GM19023 (cell line): ENCODE measurements at regions not wholly inside any gene's neighbourhood (a gene's known extent, or its start where the extent isn't known, plus 50 kb on each side); places are given as distances from the start of the nearest gene placed in this dataset.
"Not testable (repeated sequence)": the region's sequence is repeated elsewhere in the genome, so short reads cannot be mapped to it uniquely, and the experiment has no call there.

Source experiments
- ATAC-seq: cut with Tn5 transposase; IDR thresholded peaks from one replicate; pipeline ENCODE4 v1.9.1; 2021; ENCODE audit warnings: mild to moderate bottlenecking, moderate library complexity; ENCODE audit not compliant: unreplicated experiment

DNA sequence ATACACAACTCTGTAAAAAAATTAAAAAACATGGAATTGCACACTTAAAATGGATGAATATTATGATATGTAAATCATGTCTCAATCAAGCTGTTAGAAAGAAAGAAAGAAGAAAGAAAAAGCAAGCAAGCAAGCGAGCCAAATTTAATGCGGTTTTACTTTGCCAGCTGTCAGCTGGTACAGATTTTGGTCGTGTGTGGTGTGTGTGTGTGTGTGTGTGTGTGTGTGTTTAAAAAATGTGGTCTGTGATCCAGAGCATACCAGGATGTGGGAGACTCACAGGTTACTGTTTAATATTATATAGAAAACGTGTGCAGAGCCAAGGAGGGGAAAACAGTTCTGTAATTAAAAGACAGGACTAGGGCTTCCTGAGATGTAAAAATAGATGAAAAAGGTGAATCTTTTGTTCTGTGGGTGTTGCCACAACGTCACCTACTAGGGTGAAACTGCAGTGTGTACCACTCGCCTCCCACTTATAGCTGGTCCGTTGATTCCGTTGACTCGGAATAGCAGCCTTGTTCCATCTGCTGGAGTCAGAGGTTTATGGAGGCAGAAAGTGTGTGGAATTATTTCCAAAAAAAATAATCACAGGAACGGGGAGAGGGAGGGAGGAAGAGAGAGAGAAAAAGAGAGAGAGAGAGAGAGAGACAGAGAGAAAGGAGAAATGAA, 197.7 kb downstream of the BCAS1 start:
- ATAC-seq = no peak

DNA sequence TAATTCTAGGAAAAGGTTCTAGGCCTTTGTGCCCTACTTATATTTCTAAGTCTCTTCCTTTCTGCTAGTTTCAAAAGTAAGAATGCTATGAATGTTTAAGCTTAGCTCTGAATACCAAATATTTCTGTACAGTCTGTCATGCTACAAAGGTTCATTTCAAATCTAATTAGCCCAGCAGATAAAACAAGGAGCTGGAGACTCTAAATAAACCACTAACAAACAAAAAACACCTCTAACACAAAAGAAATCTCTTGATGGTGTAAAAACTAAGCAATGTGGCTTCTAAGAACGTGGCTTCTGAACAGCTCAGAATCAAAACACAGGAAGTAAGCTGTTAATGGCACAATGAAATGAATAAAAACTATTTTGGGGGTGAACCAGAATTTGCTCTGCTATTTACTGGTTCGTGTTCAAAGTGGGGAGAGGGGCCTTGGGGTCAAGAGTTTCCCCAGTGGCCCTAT, 198.3 kb downstream of the BCAS1 start:
- no peak for ATAC-seq

DNA sequence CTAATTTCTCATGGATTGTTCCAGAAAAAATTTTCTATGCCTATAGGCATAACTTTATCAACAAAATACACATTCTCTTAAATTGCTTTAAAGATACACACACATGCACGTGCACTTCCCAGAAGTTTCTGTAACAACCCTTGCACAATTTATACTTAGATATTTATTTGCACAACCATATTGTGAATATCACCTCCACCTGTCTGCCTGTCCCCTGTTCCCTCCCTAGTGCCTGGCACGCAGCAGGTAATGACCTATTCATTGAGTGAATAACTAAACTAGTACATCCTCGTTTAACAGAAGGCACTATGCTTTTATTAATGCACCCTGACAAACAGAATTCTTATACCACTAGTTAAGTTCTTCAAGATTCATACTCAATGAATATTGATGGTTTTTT, 198.9 kb downstream of the BCAS1 start:
- ATAC-seq = no peak

DNA sequence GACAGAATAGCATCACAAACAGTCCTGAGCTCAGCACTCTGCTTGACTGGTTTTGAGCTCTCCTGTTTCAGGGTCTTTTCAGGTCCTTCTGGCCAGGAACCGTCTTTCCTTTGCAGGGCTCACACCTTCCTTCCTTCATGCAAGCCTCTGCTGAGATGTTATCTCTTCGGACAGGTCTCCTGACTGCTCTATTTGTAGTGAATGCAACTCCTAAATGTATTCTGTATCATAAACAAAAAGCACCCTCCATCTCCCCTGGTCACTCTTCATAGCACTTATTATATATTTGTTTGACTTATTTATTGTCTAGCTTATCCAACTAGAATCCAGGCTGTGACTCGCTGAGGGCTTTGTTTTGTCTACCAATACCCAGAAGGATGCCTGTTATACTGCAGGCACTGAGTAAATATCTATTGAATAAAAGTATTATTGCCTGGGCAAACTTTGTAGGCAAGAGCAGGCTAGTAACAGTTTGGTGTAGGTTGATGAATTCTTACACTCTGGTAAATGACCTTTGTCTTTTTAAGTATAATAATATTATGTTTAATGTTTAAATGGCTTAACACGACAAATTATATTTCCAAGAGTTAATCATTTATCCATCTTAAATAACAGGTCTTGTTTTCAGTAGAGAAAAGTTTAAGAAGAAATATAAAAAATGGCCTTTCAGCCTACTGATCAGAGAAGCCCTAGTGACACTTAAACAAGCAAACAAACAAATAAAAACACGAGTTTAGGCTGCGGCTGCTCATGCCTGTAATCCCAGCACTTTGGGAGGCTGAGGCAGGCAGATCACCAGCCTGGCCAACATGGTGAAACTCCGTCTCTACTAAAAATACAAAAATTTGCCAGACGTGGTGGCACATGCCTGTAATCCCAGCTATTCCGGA, 199.7 kb downstream of the BCAS1 start:
- ATAC-seq = no peak

DNA sequence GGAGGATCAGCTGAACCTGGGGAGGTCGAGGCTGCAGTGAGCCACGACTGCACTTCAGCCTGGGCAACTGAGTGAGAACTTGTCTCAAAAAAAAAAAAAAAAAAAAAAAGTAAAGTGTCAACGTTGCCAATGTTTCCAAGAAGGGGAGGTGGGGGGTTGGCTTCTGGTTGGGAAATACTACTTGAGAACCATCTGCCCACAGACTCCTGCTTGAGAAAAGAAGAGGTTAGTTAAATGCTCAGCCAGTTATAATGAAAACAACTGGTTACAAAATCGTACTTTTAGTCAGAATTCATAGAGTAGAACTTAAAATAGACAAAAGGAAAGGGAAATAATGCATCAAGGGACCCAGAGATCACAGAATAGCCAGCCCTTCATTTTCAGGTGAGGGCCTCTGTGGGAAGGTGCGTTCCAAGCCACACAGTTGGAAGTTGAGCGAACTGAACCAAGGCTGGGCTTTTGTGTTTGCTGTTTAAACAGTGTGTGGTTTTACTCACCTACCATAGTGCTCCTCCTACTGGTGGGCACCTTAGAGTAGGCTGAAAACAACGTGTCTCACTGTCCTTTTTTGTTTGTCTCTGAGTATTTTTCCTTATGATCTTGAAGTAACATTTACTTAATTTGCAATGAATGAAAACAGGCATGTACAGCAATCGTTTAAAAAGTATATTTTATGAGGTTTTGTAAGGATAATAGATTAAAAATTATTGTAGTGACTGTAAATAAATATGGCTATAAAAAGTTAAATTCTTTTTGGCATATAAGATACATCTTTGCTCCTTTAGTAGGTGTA, 200.7 kb downstream of the BCAS1 start:
- no peak for ATAC-seq

DNA sequence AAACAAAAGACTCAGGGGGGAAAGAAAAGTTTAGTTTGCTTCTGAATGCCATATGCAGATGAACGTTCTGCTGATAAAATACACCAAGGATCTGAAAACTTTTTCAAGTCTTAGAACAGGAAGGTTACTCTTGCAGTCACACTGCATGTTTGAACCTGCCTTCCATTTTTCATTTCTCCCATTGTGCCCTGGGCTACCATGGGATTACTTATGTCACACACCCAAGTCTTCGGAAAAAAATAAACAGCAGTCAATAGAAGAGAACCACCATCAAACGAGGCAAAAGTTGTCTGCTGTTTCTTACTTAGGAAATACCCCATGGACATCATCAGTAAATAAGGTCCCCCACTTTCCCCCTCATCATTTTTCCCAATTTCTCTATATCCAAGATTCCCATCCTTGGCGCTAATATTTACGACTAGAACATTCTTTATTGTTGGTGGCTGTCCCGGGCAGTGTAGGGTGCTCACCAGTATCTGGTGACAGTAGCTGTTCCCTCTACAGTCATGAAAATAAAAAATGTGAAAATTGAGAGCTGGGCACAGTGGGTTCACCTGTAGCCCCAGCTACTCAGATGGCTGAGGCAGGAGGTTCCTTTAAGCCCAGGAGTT, 202.5 kb downstream of the BCAS1 start:
- ATAC-seq = no peak

DNA sequence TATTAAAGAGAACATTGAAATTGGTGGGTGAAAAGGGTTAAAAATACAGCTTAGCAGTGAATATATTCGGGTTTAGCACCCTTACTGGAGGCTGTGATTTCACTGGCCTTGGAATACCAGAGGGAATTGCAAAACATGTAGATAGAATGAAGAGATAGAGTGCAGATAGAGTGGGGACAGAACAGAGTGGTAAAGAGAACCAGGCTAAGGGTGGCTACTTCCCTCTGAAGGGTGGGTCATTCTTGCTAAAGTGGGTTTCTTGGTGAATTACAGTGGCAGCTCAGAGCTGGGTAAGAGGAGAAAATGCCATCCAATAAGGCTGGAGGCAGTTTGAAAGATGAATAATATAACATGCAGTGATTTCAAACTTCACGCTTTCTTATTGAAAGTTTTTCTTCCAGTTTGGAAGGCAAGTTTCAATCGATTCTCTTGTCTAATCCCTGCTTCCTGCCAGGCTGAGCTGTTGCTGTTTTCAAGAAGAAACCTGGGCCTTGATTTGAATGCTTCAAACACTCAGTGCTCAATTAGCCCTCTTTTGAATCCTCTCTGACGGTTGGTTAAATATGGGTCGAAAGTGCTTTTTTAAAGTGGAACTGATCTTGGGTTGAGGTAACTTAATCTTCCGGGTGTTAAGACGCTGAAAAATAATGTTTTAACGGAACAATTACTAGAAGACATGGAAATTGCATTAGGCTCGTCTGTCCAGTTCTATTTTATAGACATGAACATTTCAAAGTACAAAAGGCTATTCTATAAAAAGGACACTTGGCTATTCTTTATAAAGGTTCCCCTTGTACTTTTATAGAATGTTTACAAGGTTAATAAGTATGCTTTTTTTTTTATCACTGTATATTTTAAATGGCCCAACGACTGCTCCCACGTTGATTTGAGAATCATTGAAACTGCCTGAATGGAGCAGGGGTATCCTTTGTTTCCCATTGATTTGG, 203.3 kb downstream of the BCAS1 start:
- ATAC-seq = peak; percentile 47

DNA sequence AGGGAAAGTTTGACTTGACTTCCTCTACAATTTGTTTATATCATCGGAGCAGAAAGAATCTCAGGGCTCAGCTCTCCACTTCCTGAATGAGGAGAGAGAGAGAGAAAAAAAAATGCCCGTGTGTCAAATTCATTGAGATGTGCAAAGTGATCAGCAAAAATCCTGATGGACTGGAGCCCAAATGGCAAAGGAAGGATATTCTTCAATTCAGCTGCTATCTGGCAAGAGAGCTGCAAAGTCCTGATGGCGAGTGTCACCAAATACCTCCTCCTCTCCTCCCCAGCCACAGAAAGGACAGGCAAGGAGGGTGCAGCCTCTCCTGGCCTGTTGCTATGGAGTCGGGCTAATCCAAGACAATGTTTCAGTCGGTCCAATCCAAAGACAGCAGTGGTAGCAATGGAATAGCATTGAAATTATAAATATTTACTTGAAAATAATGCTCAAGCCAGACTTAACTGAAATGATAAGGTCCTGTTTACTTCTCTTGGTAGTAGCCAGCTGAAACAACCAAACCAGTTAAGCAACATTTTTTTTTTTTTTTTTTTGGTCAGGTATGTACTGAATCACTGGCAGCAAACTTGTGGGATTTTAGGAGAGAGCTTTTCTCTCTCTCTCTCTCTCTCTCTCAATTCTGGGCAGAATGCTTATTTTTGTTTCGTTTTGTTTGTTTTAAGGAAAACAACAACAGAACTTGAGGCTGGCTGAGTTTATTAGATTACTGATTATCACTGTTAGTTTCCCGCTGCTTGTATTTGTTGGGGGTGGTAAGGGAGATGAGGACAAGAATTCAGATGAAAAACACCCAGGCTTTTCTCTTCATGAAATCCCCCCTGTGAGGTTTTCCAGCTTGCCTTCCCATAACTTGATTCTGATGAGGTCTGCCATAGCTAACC, 204.2 kb downstream of the BCAS1 start:
- ATAC-seq = no peak

DNA sequence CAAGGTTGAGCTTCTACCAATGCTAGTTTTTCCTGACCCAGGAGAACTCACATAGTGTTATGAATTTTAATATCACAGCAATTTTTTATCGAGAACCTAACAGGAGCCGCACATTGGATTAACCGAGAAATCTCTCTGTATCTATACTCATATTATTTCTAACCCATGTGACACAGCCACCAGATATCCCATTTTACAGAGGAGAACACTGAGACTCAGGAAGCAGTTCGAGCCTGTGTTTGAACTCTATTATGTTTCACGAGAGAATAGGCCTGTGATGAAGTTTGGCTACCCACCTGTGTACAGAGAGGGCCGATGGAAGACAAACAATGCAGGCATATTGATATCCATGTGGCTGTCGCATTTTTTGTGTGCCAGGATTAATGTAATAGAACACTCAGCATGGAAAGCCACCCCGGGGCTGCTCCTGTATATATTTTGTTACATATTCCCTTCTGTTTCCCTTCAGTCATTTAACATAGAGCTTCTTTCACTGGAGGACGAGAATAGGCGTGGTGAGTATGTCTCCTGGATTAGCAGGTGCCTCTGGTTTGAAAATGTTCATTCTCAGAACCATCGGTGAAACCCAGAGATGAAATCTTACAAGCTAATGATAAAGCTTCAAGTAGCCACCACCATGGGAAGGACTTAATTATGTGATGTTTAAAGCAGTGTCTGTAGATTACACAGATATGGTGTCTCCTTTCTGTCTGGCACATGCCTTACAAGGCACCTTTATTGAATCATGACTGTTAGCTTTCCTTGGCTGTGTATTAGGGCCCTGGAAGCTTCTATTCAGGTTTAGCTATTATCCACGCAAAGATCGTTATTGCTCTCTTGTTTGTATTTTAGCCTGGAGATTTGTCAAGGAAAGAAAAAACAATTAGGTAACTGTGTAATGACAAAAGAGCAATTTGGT, 205.4 kb downstream of the BCAS1 start:
- not testable (repeated sequence) for ATAC-seq

DNA sequence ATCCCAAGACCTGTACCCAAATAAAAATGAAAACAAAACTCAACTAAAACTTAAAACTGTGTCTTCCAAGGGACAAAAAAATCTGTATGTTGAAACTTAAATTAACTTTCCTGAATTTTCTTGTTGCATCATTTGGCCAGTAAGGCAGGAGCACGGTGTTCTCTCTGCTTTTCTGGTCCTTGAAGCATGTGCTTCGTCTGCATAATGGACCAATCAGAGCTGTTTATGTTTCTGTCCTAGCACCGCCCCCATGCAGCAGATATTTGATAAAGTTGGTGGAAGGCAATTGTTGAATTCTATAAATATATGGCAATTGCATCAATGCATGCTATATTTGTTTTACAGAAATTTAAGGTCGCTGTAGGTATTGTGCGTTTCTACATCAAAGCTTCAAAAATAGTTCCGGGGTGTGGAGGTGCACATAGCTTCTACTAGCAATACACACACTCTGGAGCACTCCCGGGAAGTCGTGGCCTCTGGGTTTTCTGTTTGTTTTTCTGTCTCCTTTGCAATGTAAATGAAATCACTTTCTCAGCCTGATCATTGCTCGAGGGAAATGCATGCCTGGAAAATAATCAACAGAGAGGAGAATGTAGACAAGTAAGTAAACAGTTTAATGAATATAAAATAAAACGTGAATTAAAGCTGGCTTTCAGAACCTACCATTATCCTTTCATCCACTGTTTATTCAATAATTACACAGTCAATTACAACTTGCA, 206.3 kb downstream of the BCAS1 start:
- not testable (repeated sequence) for ATAC-seq

DNA sequence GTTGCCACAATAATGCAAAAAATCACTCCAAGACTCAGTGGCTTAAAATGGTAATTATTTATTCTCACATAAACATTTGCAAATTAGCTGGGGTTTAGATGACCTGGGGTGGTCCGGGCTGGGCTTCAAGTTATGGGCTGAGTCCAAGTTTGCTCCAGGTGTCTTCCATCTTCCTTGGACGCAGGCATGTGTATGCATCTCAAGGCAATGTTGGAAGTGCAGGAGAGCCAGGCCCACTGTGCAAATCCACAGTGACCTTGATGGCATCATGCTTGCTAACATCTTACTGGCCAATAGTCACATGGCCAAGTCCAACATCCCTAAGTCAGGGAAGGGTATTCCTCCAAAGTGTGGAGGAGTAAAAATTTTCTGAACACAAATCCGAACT, 206.9 kb downstream of the BCAS1 start:
- not testable (repeated sequence) for ATAC-seq

DNA sequence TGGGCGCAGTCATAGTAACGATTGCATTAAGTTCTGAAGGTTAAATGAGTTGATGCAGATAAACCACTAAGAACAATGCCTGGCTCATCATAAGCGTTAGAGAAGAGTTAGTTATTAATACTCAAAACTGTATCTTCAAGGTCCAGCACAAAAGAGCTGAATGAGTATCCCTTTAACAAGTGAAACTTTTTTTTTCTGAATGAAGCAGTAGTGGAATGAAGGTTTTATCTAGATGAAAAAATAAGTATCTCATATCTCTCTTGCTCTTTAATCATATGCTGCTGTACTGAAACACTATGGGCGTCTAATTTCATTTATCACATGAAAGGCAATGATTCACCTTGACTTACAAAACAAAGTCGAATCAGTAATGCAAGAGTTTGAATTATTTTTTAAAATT, 207.4 kb downstream of the BCAS1 start:
- not testable (repeated sequence) for ATAC-seq

DNA sequence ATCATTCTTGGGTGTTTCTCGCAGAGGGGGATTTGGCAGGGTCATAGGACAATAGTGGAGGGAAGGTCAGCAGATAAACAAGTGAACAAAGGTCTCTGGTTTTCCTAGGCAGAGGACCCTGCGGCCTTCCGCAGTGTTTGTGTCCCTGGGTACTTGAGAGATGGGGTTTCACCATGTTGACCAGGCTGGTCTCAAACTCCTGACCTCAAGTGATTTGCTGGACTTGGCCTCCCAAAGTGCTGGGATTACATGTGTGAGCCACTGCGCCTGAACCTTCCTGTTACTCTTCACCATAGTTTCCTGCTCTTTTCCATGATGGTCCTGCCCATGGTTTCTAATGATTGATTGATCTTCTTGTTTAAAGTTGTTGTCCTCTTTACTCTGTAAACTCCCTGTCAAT, 207.9 kb downstream of the BCAS1 start:
- not testable (repeated sequence) for ATAC-seq

DNA sequence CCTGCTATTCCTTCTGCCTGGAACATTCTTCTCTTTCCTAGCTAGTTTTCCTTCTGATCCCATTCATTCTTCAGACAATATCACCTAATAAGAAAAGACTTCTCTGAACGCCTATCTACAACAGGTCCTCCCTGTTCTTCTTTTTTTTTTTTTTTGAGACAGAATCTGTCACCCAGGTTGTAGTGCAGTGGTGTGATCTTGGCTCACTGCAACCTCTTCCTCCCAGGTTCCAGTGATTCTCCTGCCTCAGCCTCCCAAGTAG, 208.3 kb downstream of the BCAS1 start:
- ATAC-seq = not testable (repeated sequence)

DNA sequence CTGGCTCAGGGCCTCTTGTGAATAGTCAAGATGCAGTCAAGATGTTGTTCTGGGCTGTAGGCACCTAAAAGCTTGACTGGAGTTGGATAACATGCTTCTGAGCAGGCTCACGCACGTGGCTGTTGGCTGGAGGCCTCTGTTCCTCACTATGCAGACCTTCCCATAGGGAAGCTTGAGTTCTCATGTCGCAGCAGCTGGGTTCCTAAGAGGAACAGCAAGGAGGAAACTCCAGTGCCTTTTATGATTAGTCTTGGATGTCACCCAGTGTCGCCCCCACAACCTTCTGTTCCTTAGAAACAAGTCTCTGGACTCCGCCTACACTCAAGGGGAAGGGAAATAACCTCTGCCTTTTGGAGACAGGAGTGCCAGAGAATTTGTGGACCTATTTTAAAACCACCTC, 210.7 kb downstream of the BCAS1 start:
- no peak for ATAC-seq

DNA sequence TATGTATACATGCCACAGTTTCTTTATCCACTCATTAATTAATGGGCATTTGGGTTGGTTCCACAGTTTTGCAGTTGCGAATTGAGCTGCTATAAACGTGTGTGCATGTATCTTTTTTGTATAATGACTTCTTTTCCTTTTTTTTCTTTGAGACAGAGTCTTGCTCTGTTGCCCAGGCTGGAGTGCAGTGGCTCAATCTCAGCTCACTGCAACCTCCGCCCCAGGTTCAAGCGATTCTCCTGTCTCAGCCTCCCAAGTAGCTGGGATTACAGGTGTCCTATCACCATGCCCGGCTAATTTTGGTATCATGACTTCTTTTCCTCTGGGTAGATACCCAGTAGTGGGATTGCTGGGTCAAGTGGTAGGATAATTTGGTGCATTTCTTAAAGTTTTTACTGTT, 211.4 kb downstream of the BCAS1 start:
- ATAC-seq = not testable (repeated sequence)

DNA sequence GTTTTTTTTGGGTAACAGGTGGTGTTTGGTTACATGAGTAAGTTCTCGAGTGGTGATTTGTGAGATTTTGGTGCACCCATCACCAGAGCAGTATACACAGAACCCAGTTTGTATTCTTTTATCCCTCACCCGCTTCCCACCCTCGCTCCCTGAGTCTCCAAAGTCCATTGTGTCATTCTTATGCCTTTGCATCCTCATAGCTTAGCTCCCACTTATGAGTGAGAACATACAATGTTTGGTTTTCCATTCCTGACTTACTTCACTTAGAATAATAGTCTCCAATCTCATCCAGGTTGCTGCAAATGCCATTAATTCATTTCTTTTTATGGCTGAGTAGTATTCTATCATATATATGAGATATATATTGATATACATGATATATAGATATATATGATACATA, 211.9 kb downstream of the BCAS1 start:
- ATAC-seq = not testable (repeated sequence)
